ENCODE measurements at regions not wholly inside any gene's neighbourhood (a gene's known extent, or its start where the extent isn't known, plus 50 kb on each side); places are given as distances from the start of the nearest gene placed in this dataset.
"Not testable (repeated sequence)": the region's sequence is repeated elsewhere in the genome, so short reads cannot be mapped to it uniquely, and the experiment has no call there.

DNA sequence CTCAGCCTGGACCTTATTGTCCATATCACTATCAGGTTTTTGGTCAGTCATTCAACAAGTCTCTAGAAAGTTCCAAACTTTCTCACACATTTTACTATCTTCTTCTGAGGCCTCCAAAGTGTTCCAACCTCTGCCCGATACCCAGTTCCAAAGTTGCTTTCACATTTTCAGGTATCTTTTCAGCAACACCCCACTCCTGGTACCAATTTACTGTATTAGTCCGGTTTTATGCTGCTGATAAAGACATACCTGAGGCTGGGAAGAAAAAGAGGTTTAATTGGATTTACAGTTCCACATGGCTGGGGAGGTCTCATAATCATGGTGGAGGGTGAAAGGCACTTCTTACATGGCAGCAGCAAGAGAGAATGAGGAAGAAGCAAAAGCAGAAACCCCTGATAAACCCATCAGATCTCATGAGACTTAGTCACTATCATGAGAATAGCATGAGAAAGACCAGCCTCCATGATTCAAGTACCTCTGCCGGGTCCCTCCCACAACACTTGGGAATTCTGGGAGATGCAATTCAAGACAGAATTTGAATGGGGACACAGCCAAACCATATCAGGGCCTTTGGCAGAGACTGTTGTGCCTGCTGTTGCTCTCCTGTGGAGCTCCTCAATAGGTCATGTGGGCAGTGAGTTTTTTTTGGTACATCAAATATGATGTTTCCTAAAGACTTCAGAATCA is 256.0 kb downstream of the RPLP1 start:
- not testable (repeated sequence) for DNase-seq (ENCODE audit: low read depth, low spot score)

GRCh38 chr15:69712991-69713390 is 260.4 kb downstream of the RPLP1 start:
- DNase-seq (ENCODE audit: low read depth, low spot score): no peak

DNA sequence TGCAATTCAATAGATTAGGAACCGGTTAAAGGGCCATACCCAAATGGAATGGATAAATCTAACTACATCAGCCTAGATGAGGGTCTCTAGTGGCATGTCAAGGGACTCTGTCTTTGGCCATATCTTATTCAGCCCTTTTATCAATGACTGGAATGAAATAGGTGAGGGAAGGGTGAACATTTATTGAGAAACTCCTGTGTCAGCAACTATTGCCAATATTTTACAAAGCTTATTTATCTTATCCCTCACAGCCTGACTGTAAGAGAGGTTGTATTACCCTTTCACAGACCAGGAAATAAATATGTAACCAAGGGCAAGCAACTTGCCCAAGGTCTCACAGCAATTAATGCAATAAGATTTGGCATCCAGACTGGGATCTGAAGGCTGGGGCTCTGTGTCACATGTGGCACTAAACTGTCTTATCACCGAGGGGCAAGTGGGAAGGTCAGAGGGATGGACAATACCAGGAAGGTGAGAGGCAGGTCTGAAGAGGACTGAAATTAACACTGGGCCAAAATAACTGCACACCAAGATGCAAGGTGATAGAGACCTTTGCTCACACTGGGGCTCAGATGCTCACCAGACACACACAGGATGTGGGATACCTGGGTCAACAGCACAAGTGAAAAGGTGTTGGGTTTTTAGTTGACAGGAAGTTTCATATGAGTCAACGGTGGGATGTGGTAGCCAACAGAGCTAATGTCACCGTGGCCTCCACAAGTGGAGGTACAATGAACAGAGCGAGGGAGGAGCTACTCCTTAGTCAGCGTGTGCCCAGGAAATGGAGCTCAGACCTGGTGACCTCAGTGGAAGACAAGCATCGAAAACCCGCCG is 261.3 kb downstream of the RPLP1 start:
- no peak for DNase-seq (ENCODE audit: low read depth, low spot score)

DNA sequence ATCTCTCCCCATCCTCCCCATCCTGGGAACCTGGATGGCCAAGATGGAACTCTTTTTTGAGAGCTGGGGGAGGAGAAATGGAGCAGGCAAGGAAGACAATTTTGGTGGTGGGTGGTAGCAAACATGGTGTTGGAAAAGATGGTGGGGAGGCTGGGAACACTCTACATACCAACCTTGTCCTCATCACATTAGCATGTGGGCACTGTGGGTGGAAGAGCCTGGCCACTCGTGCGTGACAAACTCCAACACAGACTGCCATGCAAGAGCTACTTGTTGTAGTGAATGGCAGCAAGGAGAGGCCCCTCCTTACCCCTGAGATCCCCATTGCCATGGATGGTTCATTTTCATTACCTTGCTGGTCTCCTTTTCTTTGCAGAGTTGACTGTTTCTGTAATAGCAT is 262.6 kb downstream of the RPLP1 start:
- no peak for DNase-seq (ENCODE audit: low read depth, low spot score)

GRCh38 chr15:69718436-69718835 is 265.8 kb downstream of the RPLP1 start:
- DNase-seq (ENCODE audit: low read depth, low spot score): no peak

- no peak for DNase-seq (ENCODE audit: low read depth, low spot score)
These were observed 266.3 kb downstream of the RPLP1 start for GRCh38 chr15:69718916-69719315.

- no peak for DNase-seq (ENCODE audit: low read depth, low spot score)
These were observed 267.1 kb downstream of the RPLP1 start for GRCh38 chr15:69719527-69720240.

DNA sequence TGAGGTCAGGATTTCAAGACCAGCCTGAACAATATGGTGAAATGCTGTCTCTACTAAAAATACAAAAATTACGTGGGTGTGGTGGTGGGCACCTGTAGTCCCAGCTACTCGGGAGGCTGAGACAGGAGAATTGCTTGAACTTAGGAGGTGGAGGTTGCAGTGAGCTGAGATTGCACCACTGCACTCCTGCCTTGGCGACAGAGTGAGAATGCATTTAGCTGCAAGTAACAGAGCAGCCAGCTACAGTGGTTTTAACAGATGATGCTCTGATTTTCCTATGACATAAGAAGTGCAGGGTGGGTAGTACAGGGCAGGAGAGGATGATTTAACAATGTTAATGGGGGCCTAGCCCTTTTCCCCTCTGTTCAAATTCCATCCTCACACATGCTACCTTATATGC is 267.9 kb downstream of the RPLP1 start:
- no peak for DNase-seq (ENCODE audit: low read depth, low spot score)

DNA sequence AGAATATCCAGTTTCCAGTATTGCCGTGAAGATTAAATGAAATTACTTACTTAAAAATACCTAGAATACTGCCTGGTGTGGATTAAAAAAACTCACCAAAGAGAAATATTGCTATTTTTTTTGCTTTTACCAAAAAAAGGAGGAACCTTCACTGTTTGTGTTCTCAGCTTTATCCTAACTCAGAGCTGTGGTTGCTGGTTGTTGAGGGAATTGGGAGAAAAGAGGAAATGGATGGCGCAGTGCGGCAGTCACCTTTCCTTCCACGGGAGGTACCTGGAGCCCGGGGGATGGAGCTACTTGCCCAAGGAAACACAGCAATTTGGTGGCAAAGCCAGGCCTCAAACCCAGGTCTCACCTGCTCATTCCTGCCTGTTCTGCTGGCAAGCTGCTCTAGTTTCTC is 270.3 kb downstream of the RPLP1 start:
- no peak for DNase-seq (ENCODE audit: low read depth, low spot score)

DNA sequence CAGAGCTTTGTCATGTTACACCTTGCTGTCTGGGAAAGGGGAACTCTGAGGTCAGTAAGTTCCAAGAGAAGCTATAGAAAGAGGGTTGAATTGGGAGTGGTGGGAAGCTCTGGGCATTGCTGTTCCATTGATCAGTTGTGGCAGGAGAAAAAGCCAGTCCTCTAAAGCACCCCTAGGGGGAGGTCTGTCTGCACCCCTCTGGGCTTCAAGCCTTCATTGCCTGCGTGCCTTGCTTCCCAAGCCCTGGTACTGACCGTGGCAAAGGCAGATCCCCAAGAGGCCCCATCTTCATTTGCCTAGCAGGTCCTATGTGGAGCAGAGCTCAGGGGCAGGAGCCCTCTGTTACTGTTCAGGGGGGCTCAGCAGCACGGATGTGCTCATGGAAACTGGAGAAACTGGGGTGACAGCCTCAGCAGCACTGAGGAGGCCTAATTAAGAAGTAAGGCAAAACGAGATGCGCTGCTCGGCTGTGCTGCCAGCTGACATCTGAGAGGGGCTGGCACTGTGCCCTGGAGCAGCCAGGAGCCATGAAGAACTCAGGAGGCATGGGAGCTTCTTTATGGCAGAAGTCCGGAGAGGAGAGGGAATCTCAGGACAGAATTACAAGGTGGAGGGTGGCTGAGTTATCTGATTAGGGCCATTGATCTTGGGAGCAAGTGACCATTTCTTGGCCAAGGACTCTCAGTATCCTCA is 270.9 kb downstream of the RPLP1 start:
- no peak for DNase-seq (ENCODE audit: low read depth, low spot score)

DNA sequence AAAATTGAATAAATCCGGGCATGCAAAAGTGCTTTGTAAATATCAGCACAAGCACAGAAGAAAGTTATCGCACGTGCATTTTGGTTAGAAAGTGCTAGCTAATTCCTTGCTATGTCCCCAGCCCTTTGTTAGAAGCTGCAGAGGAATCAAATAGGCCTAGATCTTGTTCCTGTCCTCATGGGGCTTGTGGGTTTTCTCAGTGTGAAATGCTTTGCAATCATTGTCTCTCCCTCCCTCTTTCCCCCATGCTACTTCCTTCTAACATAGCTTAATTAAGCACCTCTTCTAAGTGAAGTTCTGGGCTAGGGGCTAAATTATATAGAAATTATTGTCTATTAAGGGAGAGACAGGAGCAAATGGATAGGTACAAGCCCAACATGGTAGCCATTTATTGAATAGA is 271.7 kb downstream of the RPLP1 start:
- DNase-seq (ENCODE audit: low read depth, low spot score): no peak

DNA sequence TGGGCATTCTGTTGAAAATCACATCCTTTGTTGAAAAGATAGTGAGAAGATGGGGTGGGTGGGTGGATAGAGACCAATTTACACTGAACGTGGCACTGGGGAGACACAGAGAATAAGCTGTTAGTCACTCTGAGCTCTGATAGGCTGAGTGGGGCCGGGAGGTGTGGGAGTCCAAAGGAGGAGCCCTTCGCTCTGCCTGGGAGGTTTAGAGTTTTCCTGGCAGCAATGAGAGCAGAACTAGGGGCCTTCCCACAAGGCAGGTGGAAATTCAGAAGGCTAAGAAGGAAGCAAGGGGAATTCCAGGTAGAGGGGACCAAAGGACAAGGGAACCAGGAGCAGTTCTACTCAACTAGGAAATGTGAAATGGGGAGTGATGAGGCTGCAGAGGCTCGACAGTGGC is 272.7 kb downstream of the RPLP1 start:
- no peak for DNase-seq (ENCODE audit: low read depth, low spot score)

- no peak for DNase-seq (ENCODE audit: low read depth, low spot score)
These were observed 273.3 kb downstream of the RPLP1 start for GRCh38 chr15:69725957-69726356.

DNA sequence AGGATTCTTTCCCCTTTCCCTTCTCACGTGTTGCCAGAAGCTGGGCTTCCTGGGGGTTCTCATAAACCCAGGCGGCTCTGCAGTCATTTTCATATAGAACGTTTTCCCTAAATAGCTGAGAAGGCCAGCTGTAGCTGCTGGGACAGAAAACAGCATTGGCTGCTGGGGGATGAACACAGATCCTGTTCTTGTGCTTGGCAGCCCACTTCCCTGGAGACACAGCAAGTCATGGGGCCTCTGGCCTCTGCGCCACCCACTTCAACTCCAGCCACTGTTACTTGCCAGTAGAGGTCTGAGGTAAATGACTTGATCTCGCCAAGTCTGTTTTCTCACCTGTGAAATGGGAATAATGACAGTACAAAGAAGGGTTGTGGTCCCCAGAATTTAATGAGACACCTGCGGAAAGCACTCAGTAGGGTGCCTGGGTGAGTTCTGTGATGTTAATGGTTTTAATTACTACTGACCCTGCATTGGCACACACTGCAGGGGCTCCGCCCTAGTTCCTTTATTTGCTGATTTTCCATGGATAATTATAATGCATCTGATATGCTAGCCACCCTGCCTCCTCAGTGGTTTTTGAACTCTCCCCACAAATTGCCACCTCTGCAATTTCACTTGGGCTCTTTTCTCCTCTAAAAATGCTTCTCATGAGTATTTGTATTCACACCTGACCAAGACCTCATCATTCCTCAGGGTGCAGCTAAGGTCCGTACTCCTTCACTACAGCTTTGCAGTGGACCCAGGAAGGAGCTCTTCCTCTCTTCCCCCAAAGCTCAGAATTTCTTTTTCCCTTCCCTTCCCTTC is 274.7 kb downstream of the RPLP1 start:
- DNase-seq (ENCODE audit: low read depth, low spot score): no peak

- DNase-seq (ENCODE audit: low read depth, low spot score): no peak
These were observed 276.6 kb downstream of the RPLP1 start for GRCh38 chr15:69729167-69729748.

GRCh38 chr15:69730281-69731080 is 277.9 kb downstream of the RPLP1 start:
- DNase-seq (ENCODE audit: low read depth, low spot score): no peak

- no peak for DNase-seq (ENCODE audit: low read depth, low spot score)
These were observed 278.4 kb downstream of the RPLP1 start for GRCh38 chr15:69731081-69731330.

DNA sequence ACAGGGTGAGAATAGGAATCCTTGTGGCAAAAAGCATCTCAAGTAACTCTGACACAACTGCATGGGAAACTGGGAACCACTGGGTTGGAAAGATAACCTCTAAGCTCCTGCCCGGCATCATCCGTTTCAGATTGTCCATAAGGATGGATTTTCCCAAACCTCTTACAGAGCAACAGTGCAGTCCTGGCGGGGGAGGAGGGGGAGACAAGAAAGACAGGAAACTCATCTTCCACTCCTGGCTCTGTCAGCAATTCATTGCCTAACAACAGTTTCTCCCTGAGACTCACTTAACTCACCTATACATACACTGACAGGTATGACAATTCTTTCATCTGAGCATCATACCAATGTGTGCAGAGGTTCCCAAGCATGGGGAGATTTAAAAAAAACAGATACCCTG is 279.0 kb downstream of the RPLP1 start:
- no peak for DNase-seq (ENCODE audit: low read depth, low spot score)

DNA sequence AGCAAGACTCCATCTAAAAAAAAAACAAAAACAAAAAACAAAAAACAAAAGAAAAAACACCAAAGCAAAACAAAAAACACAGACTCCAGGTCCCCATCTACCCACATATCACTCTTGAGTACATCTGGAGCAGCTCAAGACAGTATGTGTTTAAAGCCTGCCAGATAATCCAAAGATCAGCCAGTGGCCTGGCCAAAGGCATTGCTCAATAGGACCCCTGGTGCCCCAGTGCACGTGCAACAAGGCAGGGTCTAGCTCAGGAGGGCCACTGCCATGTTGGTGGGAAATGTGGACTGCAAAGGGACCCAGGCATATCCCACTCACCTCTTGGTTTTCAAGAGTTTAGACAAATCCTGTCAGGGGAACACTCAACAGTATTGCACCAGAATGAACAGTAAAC is 279.5 kb downstream of the RPLP1 start:
- DNase-seq (ENCODE audit: low read depth, low spot score): no peak

GRCh38 chr15:69734699-69735098 is 282.1 kb downstream of the RPLP1 start:
- no peak for DNase-seq (ENCODE audit: low read depth, low spot score)

All from smooth muscle cell of the brain vasculature (primary cell).